ENCODE measurements at regions not wholly inside any gene's neighbourhood (a gene's known extent, or its start where the extent isn't known, plus 50 kb on each side); places are given as distances from the start of the nearest gene placed in this dataset.
"Not testable (repeated sequence)": the region's sequence is repeated elsewhere in the genome, so short reads cannot be mapped to it uniquely, and the experiment has no call there.

- H3K9me2 ChIP-seq (replicated peaks; ENCODE audit: insufficient read depth) = no peaks in the 10 kb centered on the region
- no peaks in the 10 kb centered on the region for H3K9me3 ChIP-seq (ENCODE audit: low read depth)
- no peak overlapping the region for H3K27ac ChIP-seq
- no peak overlapping the region for H3K4me3 ChIP-seq
- no peaks in the 10 kb centered on the region for H3K27me3 ChIP-seq
- WGBS (ENCODE audit: low lambda C conversion rate, missing lambda C conversion rate) = 85% methylated on average over 2 of the region's 2 CpGs
- H2AFZ ChIP-seq = no peak overlapping the region
- no peaks in the 10 kb centered on the region for H3K4me1 ChIP-seq (ENCODE audit: insufficient read depth)
- H4K20me1 ChIP-seq (ENCODE audit: insufficient read depth, poor library complexity, severe bottlenecking) = no peaks in the 10 kb centered on the region
- H3K36me3 ChIP-seq (replicated peaks; ENCODE audit: insufficient read depth, low read depth) = no peaks in the 10 kb centered on the region
- no peak for TF ChIP-seq EZH2phosphoT487 (IDR thresholded peaks at IDR 0.05; ENCODE audit: low read depth, severe bottlenecking, unreplicated experiment)
- TF ChIP-seq CTCF (IDR thresholded peaks at IDR 0.05; ENCODE audit: poor library complexity) = no peak
- no peak for TF ChIP-seq EZH2 (IDR thresholded peaks at IDR 0.05; ENCODE audit: borderline replicate concordance)
- DNase-seq (ENCODE audit: low spot score) = no peak
- no peaks in the 10 kb centered on the region for H3K79me2 ChIP-seq
- H3K4me2 ChIP-seq = no peak overlapping the region
These were observed 516.2 kb upstream of the ADGRL3 start for GRCh38 chr4:60683973-60684372.

- not testable (repeated sequence) for H2AFZ ChIP-seq; H3K27me3 ChIP-seq; H3K4me3 ChIP-seq; H3K9me2 ChIP-seq (replicated peaks; ENCODE audit: insufficient read depth); H3K27ac ChIP-seq; H3K79me2 ChIP-seq; H3K36me3 ChIP-seq (replicated peaks; ENCODE audit: insufficient read depth, low read depth); H3K4me2 ChIP-seq; DNase-seq (ENCODE audit: low spot score); H3K4me1 ChIP-seq (ENCODE audit: insufficient read depth); H3K9me3 ChIP-seq (ENCODE audit: low read depth); H4K20me1 ChIP-seq (ENCODE audit: insufficient read depth, poor library complexity, severe bottlenecking)
- WGBS (ENCODE audit: low lambda C conversion rate, missing lambda C conversion rate) = 76% methylated on average over 5 of the region's 5 CpGs
These were observed 504.1 kb upstream of the ADGRL3 start for GRCh38 chr4:60696062-60696461.

- Histone ChIP-seq H3K79me2 (no peaks in the 10 kb centered on the region), H3K4me1 (ENCODE audit: insufficient read depth) (no peaks in the 10 kb centered on the region), H2AFZ (no peak overlapping the region), H3K4me3 (no peak overlapping the region), H4K20me1 (ENCODE audit: insufficient read depth, poor library complexity, severe bottlenecking) (no peaks in the 10 kb centered on the region), H3K4me2 (no peak overlapping the region), H3K27me3 (no peaks in the 10 kb centered on the region), H3K36me3 (replicated peaks; ENCODE audit: insufficient read depth, low read depth) (no peaks in the 10 kb centered on the region), H3K9me2 (replicated peaks; ENCODE audit: insufficient read depth) (no peaks in the 10 kb centered on the region), H3K27ac (no peak overlapping the region), H3K9me3 (ENCODE audit: low read depth) (no peaks in the 10 kb centered on the region)
- no peak for DNase-seq (ENCODE audit: low spot score)
- TF ChIP-seq EZH2phosphoT487 (IDR thresholded peaks at IDR 0.05; ENCODE audit: low read depth, severe bottlenecking, unreplicated experiment) (no peak), EZH2 (IDR thresholded peaks at IDR 0.05; ENCODE audit: borderline replicate concordance) (no peak), CTCF (IDR thresholded peaks at IDR 0.05; ENCODE audit: poor library complexity) (no peak)
- WGBS (ENCODE audit: low lambda C conversion rate, missing lambda C conversion rate) = 84% methylated on average over 2 of the region's 2 CpGs
These were observed 491.1 kb upstream of the ADGRL3 start for GRCh38 chr4:60709061-60709460.

- no peaks in the 10 kb centered on the region for H3K27me3 ChIP-seq
- no peak overlapping the region for H3K4me3 ChIP-seq
- H3K79me2 ChIP-seq = no peaks in the 10 kb centered on the region
- H3K4me1 ChIP-seq (ENCODE audit: insufficient read depth) = peaks cover 7% of the 10 kb centered on the region
- H3K36me3 ChIP-seq (replicated peaks; ENCODE audit: insufficient read depth, low read depth) = no peaks in the 10 kb centered on the region
- no peak overlapping the region for H3K4me2 ChIP-seq
- no peaks in the 10 kb centered on the region for H3K9me3 ChIP-seq (ENCODE audit: low read depth)
- H4K20me1 ChIP-seq (ENCODE audit: insufficient read depth, poor library complexity, severe bottlenecking) = no peaks in the 10 kb centered on the region
- DNase-seq (ENCODE audit: low spot score) = no peak
- no peak overlapping the region for H2AFZ ChIP-seq
- no peaks in the 10 kb centered on the region for H3K9me2 ChIP-seq (replicated peaks; ENCODE audit: insufficient read depth)
- H3K27ac ChIP-seq = no peak overlapping the region
- no peak for TF ChIP-seq EZH2 (IDR thresholded peaks at IDR 0.05; ENCODE audit: borderline replicate concordance)
- TF ChIP-seq CTCF (IDR thresholded peaks at IDR 0.05; ENCODE audit: poor library complexity) = no peak
- no peak for TF ChIP-seq EZH2phosphoT487 (IDR thresholded peaks at IDR 0.05; ENCODE audit: low read depth, severe bottlenecking, unreplicated experiment)
- 67% methylated on average over 1 of the region's 1 CpG for WGBS (ENCODE audit: low lambda C conversion rate, missing lambda C conversion rate)
These were observed 481.3 kb upstream of the ADGRL3 start for GRCh38 chr4:60718874-60719273.

Measured in hepatocyte (in vitro differentiated cells).